ENCODE measurements at regions not wholly inside any gene's neighbourhood (a gene's known extent, or its start where the extent isn't known, plus 50 kb on each side); places are given as distances from the start of the nearest gene placed in this dataset.
"Not testable (repeated sequence)": the region's sequence is repeated elsewhere in the genome, so short reads cannot be mapped to it uniquely, and the experiment has no call there.

DNA sequence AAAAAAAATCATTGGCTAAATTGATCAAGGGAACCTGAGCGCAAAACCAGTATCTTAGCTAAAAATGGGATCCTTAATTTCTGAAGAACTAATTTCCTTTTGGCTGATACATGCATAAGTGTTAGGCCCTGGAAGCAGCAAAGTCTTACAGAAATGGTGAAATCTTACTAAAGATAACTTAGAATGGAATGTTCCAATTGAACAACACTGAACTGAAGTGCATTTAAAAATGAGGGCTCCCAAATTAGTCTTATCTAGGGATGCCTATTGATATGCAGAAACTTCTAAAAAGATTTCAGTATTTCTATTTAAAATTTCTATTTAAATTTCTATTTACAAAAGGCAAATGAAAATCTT, 120.7 kb upstream of the BANK1 start:
- no peak for DNase-seq

DNA sequence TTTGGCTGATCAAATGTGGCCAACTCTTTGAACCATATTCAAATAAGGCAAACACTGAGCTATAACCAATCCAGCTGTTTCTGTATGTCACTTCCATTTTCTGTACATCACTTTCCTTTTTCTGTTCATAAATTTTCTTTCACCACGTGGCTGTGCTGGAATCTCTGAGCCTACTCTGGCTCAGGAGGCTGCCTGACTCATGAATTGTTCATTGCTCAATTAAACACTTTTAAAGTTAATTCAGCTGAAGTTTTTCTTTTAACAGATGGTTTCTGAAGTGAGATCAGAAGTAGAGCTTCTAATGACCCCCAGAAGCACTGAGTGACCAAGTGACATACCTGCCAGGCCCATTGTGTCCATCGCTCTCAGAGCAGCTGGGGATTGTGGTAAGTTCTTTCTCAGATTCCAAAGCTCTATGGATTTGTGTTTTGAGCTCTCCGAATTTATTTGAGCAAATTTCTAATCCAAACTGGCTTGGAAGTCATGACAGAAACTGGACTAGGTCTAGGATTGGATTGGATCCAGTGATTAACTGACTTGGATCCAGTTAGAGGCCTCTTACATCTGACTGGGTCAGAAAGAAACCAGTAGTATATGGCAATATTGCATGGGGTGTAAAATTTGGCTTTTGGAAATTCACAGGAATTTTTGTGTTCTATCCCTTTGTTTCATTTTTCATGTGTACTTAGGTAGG, 121.2 kb upstream of the BANK1 start:
- DNase-seq = no peak

DNA sequence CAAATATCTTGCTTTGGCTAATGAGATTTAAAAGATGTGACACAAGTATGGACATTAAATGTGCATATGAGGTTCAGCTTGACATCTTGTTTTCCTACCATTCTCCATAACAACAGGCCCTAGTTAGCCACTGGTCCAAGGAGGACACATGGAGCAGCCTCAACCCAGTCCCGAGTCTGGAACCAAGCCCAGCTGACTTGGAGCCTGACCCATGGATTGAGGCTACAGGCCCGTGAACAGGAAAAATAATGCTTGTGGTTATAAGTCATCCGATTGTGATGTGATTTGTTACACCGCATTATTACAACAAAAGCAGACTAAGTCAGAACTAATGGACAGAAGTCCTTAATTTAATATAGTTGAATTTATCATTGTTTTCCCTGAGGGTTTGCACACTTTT, 123.2 kb upstream of the BANK1 start:
- DNase-seq = no peak

DNA sequence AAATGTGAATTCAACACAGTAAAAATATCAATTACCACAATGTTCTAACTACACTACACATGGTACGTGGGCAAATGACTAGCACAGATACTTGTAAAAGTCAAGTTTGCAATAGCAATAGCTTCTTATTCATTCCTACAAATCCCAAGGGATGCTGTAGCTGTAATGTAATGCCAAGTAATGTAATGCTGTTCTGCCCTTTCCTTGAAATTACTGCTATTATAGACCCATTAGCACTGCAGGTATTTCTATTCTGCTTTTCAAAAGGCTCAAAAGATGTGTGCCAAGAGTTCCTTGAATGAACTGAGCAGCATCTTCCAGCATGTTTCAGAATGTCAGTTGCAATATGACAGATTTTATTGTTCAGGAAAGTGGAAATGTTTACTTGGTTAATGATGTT, 129.9 kb upstream of the BANK1 start:
- DNase-seq = no peak

DNA sequence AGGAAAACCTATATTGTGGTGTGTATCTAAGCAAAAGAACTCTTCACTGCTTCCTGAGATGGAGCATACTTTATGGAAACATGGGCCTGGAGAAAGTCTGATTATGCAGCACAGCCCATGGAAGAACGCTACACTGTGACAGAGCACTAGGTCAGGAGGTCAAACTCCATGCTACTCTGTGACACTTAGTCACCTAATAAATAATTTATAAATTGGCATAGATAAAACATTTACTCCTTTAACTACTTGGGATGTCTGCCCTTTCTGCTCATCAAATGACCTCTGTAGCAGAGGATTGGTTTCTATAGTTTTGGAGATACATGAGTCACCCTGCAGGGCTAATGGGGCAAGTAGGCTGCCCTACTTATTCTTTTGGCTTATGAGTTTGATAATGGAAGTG, 134.7 kb upstream of the BANK1 start:
- DNase-seq = no peak

DNA sequence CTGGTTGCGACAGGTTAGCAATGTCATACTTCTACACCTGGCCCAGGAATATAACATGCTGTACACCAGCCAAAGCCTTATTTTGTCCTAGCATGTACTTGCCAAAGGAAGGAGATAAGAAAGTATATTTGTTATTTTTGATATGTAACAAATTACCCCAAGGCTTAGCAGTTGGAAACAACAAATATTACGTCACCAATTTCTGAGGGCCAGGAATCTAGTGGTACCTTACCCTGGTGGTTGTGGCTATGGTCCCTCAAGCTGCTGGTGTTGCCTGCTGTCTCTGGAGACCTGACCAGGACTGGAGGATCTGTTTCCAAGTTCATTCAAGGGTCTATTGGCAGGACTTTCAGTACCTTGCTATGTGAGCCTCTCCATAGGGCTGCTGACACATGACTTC, 135.5 kb upstream of the BANK1 start:
- no peak for DNase-seq

DNA sequence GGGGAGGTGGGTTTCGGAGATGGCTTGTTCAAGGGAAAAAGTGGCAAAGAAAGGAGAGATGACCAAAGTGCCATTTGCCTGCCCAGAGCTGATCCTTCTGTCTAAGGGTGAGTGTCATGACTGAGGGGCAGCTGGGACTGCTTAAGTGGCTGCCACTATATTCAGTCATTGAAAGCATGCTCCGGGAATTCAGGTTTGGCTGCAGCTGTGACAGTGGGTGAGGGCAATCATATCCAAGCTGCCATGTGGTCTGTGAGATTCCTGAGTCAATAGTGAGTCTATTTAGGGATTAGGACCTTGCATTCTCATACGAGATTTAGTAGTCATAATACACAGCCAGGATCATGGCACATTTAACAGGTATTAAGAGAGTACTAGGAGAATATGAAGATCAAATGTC, 138.8 kb upstream of the BANK1 start:
- no peak for DNase-seq

DNA sequence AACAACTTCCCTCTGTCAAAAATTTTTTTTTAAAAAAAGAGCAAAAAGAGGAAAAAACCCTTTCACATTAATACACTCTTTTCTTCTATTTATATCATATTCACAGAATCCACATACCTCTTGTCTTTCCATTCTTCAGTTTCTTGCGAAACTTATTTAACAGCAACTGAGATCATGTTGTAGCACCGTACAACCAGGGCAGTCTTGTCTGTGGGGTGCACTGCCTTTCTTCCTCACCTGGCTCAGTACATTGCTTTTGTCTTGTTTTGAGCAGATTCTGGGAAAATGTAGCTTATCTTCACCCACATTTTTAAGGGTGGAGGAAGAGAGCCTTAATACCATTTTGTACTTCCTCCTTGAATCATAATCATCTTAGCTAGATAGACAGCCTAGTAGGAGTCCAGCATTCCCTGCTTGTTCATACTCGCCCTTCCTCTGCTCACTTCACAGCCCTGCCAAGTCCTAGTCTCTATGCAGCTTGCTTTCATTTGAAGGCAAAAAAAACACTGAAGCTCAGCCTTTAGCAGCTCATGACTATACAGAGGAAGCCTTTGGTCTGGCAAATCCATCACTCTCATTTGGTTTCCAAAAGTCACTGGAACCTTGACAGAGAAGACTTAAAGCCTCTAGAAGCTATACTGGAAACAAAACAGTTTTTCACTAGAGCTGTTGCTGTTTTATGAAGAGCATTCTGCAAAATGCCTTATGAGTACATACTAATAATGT, 140.6 kb upstream of the BANK1 start:
- no peak for DNase-seq

DNA sequence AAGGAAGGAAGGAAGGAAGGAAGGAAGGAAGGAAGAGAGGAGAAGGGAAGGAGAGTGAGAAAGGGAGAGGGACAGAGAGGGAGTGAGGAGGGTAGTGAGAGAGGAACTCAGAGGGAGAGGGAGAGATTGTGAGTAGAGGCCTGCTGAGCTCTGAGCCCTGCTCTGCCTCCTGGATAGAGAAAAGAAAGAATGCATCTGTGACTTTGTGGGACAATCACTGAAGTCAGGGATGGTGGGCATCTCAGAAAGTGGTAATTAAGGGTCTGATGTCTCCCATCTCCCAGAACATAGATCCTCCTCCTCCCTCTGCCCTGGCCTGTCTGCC, 142.9 kb upstream of the BANK1 start:
- no peak for DNase-seq

DNA sequence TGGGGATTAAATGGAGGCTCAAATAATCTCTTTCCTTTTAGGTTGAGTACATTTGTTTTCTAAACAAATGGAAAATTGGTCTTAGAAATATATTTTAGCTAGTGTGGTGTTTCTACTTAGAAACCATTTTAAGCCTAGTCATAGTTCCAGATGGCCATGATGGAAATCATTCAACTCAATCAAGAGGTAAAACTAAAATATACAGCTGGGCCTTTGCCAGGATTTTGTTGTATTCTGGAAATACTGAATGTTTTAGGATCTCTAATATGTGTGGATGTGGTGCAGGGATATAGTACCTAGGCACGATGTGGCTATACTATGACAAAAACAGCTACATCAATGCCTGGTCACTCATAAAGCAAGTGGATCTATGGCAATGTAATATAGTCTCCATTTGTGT, 146.0 kb upstream of the BANK1 start:
- DNase-seq = no peak

DNA sequence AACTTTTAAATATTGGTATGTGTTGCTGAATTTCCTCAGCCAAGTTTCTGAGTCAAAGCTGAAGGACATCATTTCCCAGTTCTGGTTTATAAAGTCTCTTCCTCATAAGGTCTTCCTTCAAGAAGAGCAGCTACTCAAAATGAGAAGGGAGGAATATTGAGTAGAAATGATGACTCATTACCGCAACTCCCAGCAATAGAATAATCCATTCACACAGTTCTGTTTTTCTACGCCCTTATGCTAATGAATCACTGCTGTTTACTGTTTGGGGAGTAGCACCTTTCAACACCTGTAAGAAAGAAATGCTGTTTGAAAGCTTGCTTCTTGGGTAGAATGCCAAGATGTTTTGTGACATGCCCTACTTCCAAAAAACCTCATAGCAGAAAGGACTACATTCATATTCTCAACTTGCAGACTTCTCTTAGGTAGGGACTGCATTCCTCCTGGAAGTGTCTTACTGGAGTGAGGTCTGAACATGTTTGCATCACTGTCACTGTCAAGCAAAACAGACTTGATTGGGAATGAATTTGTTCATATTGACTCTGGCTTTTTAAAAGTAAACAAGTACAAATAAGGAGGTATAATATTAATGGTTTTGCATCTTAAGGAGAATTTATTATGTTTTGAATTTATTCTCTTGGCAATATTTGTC, 147.2 kb upstream of the BANK1 start:
- DNase-seq = no peak

DNA sequence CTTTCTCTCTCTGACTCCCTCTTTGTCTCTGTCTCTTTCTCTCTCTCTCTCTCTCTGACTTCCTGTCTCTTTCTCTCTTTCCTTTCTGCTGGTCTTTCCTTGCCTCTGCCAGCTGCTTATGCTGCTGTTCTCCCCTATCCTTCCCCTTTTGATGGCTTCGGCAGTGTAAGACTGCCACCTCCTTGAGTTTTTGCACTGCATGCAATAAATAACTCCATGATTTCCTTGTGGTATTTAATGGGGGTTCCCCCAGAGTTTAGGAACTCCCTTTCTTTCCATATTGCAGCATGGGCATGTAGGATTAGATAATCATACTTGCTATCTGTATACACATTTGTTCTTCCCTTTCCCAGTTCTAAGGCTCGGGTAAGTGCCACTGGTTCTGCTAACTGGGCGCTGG, 157.8 kb upstream of the BANK1 start:
- not testable (repeated sequence) for DNase-seq

DNA sequence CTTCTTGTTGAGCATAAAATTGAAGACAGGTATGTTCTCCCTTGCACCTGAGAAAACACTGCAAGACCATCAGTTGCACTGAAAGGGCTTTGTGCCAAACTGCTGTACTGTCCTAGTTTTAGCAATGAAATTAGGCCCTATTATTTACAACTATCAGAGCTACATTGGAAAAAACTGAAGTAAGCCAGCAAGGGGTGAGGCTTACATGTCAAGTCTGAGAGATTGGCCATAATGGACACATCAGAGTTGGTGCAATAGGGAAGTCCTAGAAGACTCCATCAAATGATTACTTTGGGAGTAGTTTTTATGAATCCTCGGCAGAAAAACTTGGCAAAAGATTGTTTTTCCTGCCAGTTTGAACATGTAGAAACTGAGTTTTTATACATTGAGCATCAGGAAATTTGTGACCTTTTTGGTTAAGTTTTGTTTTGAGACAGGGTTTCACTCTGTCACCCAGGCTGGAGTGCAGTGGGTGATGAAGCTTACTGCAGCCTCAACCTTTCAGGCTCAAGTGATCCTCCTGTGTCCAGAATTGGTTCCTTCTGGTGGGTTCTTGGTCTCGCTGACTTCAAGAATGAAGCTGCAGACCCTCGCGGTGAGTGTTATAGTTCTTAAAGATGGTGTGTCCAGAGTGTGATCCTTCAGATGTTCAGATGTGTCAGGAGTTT, 160.1 kb upstream of the BANK1 start:
- DNase-seq = no peak

DNA sequence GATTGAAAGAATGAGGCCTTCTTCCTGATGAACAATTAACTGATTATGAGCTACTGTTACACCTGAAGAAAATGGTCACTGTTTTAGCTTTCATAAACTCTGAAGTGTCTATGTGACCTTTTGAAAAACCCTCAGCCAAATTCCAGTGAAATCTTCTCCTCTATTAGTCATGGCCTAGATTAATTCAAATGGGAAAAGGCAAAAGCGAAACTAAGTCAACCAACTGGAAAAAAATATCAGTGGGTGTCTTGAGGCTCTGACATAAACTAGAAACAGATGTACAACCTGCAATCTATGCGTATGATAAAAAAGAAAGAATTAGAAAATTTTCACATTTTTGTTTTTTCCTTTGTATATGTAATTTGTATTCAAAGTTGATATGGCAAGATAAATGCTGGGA, 169.4 kb upstream of the BANK1 start:
- DNase-seq = no peak

DNA sequence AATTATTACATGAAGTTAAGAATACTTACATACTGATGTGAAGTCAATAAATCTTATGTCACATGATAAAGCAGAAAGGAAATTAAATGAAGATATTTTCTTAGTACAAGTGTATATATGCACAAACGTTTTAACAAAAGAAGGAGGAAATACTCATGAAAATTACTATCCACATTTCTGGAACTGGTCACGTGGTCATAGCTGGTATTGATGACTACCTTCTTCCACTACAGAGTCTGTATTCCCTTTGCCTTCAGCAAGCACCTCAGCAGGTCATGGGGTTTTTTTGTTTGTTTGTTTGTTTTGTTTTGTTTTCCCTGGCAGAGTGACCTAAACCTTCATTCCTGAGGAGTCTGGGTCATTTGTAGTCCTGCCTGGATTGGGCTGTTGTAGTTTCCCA, 174.9 kb upstream of the BANK1 start:
- DNase-seq = no peak

DNA sequence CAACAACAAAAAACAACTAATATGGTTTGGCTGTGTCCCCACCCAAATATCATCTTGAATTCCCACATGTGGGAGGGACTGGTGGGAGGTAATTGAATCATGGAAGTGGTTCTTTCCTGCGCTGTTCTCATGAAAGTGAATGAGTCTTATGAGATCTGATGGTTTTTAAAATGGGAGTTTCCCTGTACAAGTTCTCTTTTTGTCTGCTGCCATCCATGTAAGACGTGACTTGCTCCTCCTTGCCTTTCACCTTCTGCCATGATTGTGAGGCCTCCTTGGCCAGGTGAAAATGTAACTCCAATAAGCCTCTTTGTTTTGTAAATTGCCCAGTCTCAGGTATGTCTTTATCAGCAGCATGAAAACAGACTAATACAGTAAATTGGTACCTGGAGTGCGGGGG, 183.5 kb upstream of the BANK1 start:
- DNase-seq = not testable (repeated sequence)

DNA sequence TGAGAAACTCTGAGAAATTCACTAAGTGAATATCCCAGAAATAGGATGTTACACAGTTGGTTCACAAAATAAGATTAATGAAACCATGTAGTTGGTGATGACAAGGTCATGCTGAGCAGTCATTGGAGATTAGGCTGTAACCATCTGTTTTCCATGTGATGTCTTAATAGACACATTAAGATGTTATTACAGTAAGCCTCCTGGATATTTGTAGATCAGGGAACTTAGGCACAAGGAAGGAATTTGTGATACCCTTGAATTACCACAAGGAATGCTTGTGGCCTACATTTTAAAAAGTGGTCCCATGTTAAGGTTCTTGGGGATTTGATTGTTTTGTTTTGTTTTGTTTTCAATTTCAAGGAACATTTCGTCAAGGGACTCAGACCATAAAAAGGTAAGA, 185.6 kb upstream of the BANK1 start:
- no peak for DNase-seq

DNA sequence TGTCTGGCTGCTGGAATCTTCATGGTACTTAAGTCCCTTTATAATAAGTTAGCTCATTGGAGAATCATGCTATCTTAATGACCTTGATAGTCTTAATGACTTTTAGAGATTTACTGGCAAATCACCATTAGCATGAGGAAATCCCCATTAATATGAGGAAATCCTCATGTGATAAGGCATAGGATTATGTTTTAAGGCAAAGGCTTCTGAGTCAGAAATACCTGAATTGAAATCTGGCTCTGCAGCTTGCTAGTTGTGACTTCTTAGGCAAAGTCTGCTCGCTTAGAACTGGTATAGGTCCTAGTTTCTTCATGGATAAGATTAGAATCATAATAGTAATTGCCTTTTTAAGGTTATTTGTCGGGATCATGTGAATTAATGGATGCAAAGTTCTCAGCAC, 190.2 kb upstream of the BANK1 start:
- no peak for DNase-seq

DNA sequence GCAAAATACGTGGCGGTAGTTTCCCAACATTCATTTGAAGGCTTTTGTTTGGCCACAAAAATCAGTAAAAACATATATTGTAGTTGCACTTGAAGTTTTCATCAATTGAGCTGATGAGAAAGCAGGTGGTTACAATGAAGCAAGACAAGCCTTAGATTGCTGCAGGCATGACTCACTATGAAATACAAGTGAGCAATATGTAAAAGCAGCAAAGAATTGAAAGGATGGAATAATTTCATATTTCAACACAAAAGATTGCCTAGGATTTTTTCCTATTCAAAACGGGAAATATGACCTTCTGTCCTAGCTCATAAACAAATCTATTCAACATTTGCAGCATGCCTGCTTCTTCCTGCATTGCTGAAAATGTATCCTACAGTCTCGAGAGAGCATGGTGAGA, 190.9 kb upstream of the BANK1 start:
- no peak for DNase-seq

DNA sequence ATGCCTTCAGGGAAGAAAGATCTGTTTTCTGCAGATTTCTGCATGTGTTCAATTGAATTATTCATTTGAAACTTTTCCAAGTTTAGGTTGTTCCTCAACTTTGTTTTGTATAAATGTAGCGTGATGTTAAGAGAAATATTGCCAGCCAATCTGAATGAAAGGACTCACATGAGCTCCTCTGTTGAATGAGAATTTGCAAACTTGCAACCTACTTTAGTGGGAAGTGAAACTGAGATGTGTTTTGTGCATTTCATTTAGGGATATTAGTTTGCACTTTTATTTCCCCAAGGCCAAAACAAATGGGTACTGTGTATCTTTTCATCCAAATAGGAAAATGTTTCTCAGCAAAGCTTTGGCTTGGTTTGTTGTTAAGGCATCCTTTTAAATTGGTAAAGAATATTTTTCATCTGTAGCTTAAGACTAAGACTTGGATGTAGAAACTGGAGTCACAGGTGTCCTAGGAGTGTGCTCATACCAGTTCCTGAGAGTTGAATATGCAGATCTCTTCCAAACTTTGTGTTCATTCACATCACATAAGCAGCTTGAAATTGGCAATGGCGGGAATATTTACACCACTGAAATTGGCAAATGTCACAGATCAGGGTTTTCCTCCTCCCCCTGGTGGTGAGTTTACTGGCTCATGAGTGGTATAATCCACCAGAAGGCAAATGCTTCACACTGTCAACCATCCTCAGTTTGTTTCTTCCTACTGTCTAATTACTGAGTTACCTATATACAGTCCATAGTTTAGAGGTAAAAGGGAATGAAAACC, 193.6 kb upstream of the BANK1 start:
- peak; percentile 22 for DNase-seq

DNA sequence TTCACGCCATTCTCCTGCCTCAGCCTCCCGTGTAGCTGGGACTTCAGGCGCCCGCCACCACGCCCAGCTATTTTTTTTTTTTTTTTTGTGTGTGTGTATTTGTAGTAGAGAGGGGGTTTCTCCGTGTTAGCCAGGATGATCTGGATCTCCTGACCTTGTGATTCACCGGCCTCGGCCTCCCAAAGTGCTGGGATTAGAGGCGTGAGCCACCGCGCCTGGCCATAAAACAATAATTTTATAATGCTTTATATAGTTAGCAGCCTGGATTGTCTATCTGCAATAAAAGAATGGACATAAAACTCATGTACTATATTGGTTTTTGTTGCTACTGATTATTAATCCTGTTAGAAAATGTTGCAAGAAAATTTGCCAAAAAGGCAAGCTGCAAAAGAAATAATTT, 195.9 kb upstream of the BANK1 start:
- no peak for DNase-seq

DNA sequence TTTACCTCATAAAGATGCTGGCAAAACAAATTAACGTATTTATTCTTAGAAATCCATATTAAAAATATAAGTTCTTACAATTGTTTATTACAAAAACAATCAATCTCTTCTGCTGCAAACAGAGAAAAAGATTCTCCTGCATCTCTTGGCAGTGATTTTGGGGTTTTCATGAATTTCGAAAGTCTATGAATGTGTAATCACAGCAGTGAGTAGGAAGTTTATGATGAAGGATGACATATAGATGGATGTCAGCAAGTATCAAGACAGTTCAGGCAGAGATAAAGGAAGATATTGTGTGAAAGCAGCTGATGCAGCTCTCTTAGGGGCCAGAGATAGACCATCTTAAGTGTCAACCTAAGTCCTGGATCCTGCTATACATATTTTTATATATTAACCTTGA, 196.9 kb upstream of the BANK1 start:
- DNase-seq = no peak

DNA sequence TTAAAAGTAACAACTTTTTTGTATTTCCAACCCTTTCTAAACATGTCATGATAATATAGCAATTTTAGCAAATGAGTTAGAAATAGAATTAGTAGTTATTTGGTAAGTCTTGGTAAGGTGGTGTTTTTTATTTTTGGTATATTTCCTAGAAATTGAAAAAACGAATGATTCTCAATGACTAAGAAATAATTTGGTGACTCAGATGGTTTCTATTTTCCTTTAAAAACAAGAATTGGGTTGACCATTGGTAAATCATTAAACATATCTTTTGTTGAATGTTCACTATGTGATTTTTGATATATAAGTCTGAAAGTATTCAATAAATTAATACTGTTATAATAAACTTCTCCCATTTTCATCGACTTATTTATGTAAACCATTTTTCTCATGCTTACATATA, 206.2 kb upstream of the BANK1 start:
- DNase-seq = no peak
